ENCODE measurements at regions not wholly inside any gene's neighbourhood (a gene's known extent, or its start where the extent isn't known, plus 50 kb on each side); places are given as distances from the start of the nearest gene placed in this dataset.

DNA sequence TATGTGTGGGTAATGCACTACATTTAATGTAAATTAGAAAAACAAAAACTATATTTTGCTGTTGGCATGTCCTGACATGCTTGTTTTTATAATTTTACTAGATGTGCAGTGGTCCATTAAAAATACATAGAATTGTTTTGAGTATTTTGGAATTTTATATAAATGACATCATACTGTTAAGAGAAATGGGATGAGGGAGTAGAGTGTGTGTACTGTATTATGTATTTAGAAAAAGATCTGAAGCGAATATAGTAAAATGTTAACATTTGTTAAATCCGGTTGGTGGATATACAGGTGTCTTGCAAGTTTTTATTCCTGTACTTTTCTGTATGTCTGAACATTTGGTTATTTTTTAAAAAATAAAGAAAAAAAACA is 288.4 kb upstream of the SATB1 start:
- TF ChIP-seq, protein P1, sequence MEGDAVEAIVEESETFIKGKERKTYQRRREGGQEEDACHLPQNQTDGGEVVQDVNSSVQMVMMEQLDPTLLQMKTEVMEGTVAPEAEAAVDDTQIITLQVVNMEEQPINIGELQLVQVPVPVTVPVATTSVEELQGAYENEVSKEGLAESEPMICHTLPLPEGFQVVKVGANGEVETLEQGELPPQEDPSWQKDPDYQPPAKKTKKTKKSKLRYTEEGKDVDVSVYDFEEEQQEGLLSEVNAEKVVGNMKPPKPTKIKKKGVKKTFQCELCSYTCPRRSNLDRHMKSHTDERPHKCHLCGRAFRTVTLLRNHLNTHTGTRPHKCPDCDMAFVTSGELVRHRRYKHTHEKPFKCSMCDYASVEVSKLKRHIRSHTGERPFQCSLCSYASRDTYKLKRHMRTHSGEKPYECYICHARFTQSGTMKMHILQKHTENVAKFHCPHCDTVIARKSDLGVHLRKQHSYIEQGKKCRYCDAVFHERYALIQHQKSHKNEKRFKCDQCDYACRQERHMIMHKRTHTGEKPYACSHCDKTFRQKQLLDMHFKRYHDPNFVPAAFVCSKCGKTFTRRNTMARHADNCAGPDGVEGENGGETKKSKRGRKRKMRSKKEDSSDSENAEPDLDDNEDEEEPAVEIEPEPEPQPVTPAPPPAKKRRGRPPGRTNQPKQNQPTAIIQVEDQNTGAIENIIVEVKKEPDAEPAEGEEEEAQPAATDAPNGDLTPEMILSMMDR (IDR thresholded peaks at IDR 0.05), result no peak
- no peak for TF ChIP-seq POLR2A (IDR thresholded peaks at IDR 0.05)
